ENCODE measurements at regions not wholly inside any gene's neighbourhood (a gene's known extent, or its start where the extent isn't known, plus 50 kb on each side); places are given as distances from the start of the nearest gene placed in this dataset.

- TF ChIP-seq POLR2A (IDR thresholded peaks at IDR 0.05) (no peak), CTCF (IDR thresholded peaks at IDR 0.05) (no peak), POLR2AphosphoS5 (IDR thresholded peaks at IDR 0.05) (no peak)
Measured at GRCh38 chr18:60100778-60101177, 201.0 kb downstream of the PMAIP1 start.
